ENCODE measurements at regions not wholly inside any gene's neighbourhood (a gene's known extent, or its start where the extent isn't known, plus 50 kb on each side); places are given as distances from the start of the nearest gene placed in this dataset.

GRCh38 chr6:71394926-71395325 is 106.3 kb downstream of the OGFRL1 start:
- no peak for DNase-seq
- in situ Hi-C loops (cut with MboI; ENCODE audit: low pct_unique_long_range_greater_than_20kb, low sequenced_read_pairs): no loop called here

- in situ Hi-C loops (cut with MboI; ENCODE audit: low pct_unique_long_range_greater_than_20kb, low sequenced_read_pairs): no loop called here
- no peak for DNase-seq
Observed at GRCh38 chr6:71395731-71396409, 107.3 kb downstream of the OGFRL1 start.

- in situ Hi-C loops (cut with MboI; ENCODE audit: low pct_unique_long_range_greater_than_20kb, low sequenced_read_pairs): no loop called here
- DNase-seq: no peak
Observed at GRCh38 chr6:71396410-71396801, 107.8 kb downstream of the OGFRL1 start.

- in situ Hi-C loops (cut with MboI; ENCODE audit: low pct_unique_long_range_greater_than_20kb, low sequenced_read_pairs): no loop called here
- DNase-seq: no peak
Observed at GRCh38 chr6:71399279-71399678, 110.7 kb downstream of the OGFRL1 start.

GRCh38 chr6:71400852-71401251 is 112.2 kb downstream of the OGFRL1 start:
- DNase-seq: no peak
- in situ Hi-C loops (cut with MboI; ENCODE audit: low pct_unique_long_range_greater_than_20kb, low sequenced_read_pairs): no loop called here

GRCh38 chr6:71402096-71402495 is 113.5 kb downstream of the OGFRL1 start:
- in situ Hi-C loops (cut with MboI; ENCODE audit: low pct_unique_long_range_greater_than_20kb, low sequenced_read_pairs): no loop called here
- no peak for DNase-seq

- in situ Hi-C loops (cut with MboI; ENCODE audit: low pct_unique_long_range_greater_than_20kb, low sequenced_read_pairs): no loop called here
Observed at GRCh38 chr6:71403422-71404134, 115.0 kb downstream of the OGFRL1 start.

GRCh38 chr6:71404145-71404966 is 115.7 kb downstream of the OGFRL1 start:
- DNase-seq: no peak
- in situ Hi-C loops (cut with MboI; ENCODE audit: low pct_unique_long_range_greater_than_20kb, low sequenced_read_pairs): no loop called here

More at GRCh38 chr6:71403422-71404134, 115.0 kb downstream of the OGFRL1 start:
- no peak for DNase-seq

- in situ Hi-C loops (cut with MboI; ENCODE audit: low pct_unique_long_range_greater_than_20kb, low sequenced_read_pairs): no loop called here
- no peak for DNase-seq
Observed at GRCh38 chr6:71404967-71405278, 116.3 kb downstream of the OGFRL1 start.

GRCh38 chr6:71405416-71405815 is 116.8 kb downstream of the OGFRL1 start:
- in situ Hi-C loops (cut with MboI; ENCODE audit: low pct_unique_long_range_greater_than_20kb, low sequenced_read_pairs): no loop called here
- DNase-seq: no peak

- in situ Hi-C loops (cut with MboI; ENCODE audit: low pct_unique_long_range_greater_than_20kb, low sequenced_read_pairs): no loop called here
- no peak for DNase-seq
Observed at GRCh38 chr6:71406865-71407860, 118.6 kb downstream of the OGFRL1 start.

GRCh38 chr6:71408787-71409723 is 120.4 kb downstream of the OGFRL1 start:
- in situ Hi-C loops (cut with MboI; ENCODE audit: low pct_unique_long_range_greater_than_20kb, low sequenced_read_pairs): no loop called here
- DNase-seq: no peak

- in situ Hi-C loops (cut with MboI; ENCODE audit: low pct_unique_long_range_greater_than_20kb, low sequenced_read_pairs): no loop called here
- no peak for DNase-seq
Observed at GRCh38 chr6:71410164-71410566, 121.6 kb downstream of the OGFRL1 start.

GRCh38 chr6:71410681-71411080 is 122.1 kb downstream of the OGFRL1 start:
- in situ Hi-C loops (cut with MboI; ENCODE audit: low pct_unique_long_range_greater_than_20kb, low sequenced_read_pairs): no loop called here
- DNase-seq: no peak

- in situ Hi-C loops (cut with MboI; ENCODE audit: low pct_unique_long_range_greater_than_20kb, low sequenced_read_pairs): no loop called here
- no peak for DNase-seq
Observed at GRCh38 chr6:71411882-71412281, 123.3 kb downstream of the OGFRL1 start.

- DNase-seq: no peak
- in situ Hi-C loops (cut with MboI; ENCODE audit: low pct_unique_long_range_greater_than_20kb, low sequenced_read_pairs): no loop called here
Observed at GRCh38 chr6:71412559-71413140, 124.0 kb downstream of the OGFRL1 start.

GRCh38 chr6:71414486-71414885 is 125.9 kb downstream of the OGFRL1 start:
- in situ Hi-C loops (cut with MboI; ENCODE audit: low pct_unique_long_range_greater_than_20kb, low sequenced_read_pairs): no loop called here
- DNase-seq: no peak

All from KBM-7 (cell line).